Upper lobe of left lung (tissue), 4 donors: ENCODE measurements at regions not wholly inside any gene's neighbourhood (a gene's known extent, or its start where the extent isn't known, plus 50 kb on each side); places are given as distances from the start of the nearest gene placed in this dataset.

ENCODE experiments used
- EP300 ChIP-seq, 4 donors: sonication (generic); formaldehyde crosslinking; IDR thresholded peaks; one replicate each; pipeline ENCODE4 v1.5.1; 2017; ENCODE audit warnings: antibody characterized with exemption in 4 of 4, control low read depth in 2 of 4
- POLR2A ChIP-seq, 4 donors: fragments of 450-650 bp; IDR thresholded peaks; one replicate each; pipeline ENCODE4 v1.5.1; 2016 to 2017; ENCODE audit warnings: antibody characterized with exemption in 4 of 4, mild to moderate bottlenecking in 2 of 4
- TF ChIP-seq, protein P1 (sequence below), 6 experiments: fragments of 450-650 bp in 4 of 6; fragments of 200-600 bp in 2 of 6; sonication (generic) in 2 of 6; IDR thresholded peaks; one replicate each; pipeline ENCODE4 v1.5.1; 2016 to 2019; ENCODE audit warnings: antibody characterized with exemption in 6 of 6

DNA sequence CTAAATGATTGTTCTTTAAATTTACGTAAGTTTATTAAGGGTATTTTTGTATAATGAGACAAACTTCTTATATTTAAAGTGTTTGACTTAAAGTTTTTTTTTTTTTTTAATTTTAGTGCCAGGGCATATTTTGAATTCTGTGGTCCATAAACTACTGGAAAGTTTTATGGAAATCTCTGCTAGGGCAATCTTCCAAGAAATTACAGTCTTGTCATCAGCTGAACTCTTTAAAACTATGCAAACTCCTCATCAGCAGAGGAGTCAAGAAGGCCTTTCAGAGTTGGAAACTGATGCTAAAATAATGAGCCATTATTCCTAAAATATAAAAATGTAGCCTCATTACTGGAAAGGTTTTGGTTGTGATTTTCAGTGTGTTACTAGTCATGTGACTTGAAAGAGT is 1201.9 kb downstream of the BRINP3 start:
- TF ChIP-seq POLR2A (IDR thresholded peaks at IDR 0.05) (no peak), EP300 (IDR thresholded peaks at IDR 0.05) (no peak)
- TF ChIP-seq, protein P1, sequence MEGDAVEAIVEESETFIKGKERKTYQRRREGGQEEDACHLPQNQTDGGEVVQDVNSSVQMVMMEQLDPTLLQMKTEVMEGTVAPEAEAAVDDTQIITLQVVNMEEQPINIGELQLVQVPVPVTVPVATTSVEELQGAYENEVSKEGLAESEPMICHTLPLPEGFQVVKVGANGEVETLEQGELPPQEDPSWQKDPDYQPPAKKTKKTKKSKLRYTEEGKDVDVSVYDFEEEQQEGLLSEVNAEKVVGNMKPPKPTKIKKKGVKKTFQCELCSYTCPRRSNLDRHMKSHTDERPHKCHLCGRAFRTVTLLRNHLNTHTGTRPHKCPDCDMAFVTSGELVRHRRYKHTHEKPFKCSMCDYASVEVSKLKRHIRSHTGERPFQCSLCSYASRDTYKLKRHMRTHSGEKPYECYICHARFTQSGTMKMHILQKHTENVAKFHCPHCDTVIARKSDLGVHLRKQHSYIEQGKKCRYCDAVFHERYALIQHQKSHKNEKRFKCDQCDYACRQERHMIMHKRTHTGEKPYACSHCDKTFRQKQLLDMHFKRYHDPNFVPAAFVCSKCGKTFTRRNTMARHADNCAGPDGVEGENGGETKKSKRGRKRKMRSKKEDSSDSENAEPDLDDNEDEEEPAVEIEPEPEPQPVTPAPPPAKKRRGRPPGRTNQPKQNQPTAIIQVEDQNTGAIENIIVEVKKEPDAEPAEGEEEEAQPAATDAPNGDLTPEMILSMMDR (IDR thresholded peaks at IDR 0.05) = no peak
